ENCODE measurements at regions not wholly inside any gene's neighbourhood (a gene's known extent, or its start where the extent isn't known, plus 50 kb on each side); places are given as distances from the start of the nearest gene placed in this dataset.

- TF ChIP-seq CTCF (IDR thresholded peaks at IDR 0.05; ENCODE audit: insufficient read depth, low read length, poor library complexity, severe bottlenecking): no peak
- no peak for TF ChIP-seq EZH2phosphoT487 (conservative IDR thresholded peaks at IDR 0.05; ENCODE audit: low read length)
These were observed 505.4 kb downstream of the SUCLG1 start for GRCh38 chr2:83953697-83954096.

All from SU-DHL-6 (cell line).